HG03378 (cell line): ENCODE measurements at regions not wholly inside any gene's neighbourhood (a gene's known extent, or its start where the extent isn't known, plus 50 kb on each side); places are given as distances from the start of the nearest gene placed in this dataset.

Source experiments
- ATAC-seq: cut with Tn5 transposase; IDR thresholded peaks from one replicate; pipeline ENCODE4 v1.9.1; 2021; ENCODE audit warnings: mild to moderate bottlenecking, moderate library complexity; ENCODE audit not compliant: unreplicated experiment

GRCh38 chr11:25943777-25944661 is 387.9 kb upstream of the ANO3 start:
- ATAC-seq = no peak

- no peak for ATAC-seq
Observed at GRCh38 chr11:25949918-25950317, 382.0 kb upstream of the ANO3 start.

DNA sequence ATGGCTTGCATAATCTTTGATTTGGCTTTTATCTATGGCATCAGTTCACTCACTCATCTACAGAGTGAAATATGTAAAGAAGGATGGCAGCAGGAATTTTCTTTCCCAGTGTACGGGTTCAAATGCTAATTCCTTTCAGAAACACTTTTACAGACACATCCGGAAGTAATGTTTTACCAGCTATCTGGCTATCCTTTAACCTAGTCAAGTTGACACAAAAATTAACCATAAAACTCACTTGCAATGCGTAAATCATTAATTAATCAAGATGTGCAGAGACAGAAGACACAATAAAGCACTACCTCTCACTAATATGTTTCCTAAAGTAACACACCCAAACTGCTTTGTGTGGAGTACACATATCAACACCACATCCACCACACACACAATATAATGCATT is 378.9 kb upstream of the ANO3 start:
- no peak for ATAC-seq

DNA sequence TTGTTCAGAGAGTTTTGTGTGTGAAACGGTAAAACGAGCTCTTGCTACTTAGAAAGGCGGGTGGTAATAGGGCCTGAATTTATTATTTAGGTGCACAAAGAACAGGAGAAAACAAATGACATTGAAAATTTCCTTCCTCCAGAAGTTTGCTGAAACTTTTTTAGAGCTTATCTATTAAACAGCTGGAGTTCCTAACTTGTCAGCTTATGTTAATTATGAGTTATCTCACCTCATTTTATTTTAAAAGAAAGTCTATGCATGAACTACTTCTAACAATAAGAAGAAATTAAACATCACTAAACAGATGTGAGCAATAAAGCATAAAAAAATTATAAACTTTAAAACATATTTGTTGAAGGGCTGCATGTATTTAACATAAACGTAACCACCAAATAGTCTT is 373.9 kb upstream of the ANO3 start:
- no peak for ATAC-seq

DNA sequence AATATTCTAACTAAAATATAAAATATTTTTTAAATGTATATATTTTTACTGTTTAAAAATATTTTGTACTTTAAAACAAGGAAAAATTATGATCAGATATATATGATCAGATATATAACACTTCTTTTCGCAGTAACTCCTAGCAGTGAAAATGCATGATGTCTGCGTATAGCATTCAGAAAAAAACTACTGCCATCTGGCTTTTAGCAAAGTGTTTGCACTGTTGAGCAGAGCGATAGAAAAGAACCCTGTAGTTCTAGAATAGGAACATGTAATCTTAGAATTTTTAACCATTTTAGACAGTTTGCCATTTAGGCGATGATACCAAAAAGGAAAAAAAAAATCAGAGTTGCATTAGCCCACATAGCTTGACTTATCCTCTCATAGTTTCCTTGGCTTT is 370.4 kb upstream of the ANO3 start:
- no peak for ATAC-seq

DNA sequence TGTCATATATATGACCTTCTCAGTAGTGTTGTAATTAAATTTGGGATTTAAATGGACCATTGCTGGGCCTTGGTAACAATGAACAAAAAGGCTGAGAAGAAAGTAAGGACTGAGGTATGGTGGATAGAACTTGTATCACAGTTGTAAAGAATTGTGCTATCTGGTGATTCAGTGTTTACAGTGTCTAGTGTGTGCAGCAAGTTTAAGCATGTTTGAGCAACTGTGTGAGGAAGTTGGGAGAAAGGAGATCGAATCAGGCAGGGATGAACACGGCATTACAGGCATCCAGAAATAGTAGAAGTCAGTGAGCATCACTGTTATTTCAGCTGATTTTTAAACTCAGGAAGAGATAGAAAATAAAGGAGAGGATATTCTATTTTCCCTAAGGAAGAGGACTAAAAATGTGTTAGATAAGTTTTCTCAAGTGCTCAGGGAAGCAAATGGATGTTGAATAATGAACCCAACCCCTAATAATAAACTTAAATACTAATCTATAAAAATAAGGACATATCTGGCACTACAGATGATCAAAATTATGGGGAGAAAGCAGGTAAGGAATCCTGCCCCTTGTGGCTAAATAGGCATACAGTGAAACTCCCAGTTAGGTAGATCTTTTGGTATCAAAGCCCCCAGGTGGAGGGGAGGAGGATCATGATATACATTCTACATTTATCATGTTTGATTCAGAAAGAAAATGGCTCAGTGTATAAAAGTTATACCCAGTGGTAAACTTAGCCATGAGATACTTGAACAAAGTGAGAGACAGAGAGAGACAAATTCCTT is 361.0 kb upstream of the ANO3 start:
- no peak for ATAC-seq

GRCh38 chr11:25980091-25980490 is 351.8 kb upstream of the ANO3 start:
- no peak for ATAC-seq

DNA sequence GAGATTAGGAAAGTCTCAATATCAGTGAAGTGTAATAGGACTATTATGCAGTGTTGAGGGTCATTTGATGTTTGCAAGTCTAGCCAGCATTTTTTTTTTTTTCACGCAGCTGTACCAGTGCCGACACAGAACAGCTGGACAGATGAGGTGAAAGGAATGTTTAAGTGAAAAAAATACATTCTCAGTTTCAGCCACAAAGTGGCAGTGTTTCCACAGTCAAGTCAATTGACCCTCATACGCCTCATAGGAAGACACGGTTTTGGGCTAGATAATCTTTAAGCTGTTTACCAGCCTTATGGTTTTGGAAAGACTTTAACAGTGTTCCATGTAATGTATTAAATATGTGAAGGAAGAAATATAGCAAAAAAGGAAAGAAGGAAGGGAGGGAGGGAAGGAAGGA is 349.9 kb upstream of the ANO3 start:
- peak; percentile 97 for ATAC-seq

DNA sequence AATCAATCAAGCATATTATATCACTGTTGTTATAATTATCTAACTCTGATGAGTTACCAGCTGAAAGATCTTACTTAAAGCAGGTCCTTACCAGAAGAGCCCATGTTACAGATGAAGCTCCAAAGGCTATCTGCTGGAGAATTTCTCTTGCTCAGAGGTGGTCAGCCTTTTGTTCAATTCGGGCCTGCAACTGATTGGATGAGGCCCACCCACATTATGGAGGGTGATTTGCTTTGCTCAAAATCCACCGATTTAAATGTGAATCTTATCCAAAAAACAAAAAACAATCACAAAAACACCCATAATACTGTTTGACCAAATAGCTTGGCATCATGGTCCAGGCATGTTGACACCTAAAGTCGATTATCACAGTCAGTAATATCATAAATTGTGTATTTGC is 348.6 kb upstream of the ANO3 start:
- no peak for ATAC-seq

GRCh38 chr11:25988178-25988577 is 343.8 kb upstream of the ANO3 start:
- ATAC-seq = no peak

DNA sequence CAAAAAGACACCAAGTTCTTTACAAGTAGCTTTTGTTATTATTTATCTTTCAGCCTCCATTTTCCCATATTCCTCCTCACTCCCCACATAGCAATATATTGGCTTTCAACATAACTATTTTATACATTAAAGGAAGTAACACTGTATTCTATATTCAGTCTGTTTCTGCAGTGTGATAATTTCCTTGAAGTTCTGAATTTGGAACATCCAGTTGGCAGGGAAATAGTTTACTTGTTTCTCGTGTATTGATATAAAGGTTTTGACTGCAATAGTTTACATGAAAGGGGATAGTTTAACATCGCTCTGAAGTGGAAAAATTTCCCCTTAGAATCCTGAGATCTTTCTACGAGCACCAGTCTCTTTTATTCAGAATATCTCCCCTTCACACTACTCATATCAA is 341.5 kb upstream of the ANO3 start:
- no peak for ATAC-seq

DNA sequence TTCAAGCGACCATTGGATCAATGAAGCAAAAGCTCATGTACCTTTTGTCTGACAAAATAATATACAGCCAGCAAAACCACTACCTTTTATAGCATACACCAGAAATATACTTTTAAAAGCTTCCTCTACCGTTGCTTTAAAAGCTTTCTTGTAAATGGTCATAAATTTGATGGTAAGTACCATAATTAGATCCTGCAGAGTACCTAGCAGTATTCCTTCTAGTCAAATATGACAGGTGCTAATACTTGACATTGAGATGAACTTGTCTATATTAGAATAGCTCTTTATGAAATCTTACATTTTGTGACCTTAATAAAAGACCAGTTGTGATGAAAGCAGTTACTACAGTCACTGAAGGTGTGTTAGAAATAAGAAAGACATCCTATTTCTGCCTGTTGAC is 340.5 kb upstream of the ANO3 start:
- no peak for ATAC-seq

DNA sequence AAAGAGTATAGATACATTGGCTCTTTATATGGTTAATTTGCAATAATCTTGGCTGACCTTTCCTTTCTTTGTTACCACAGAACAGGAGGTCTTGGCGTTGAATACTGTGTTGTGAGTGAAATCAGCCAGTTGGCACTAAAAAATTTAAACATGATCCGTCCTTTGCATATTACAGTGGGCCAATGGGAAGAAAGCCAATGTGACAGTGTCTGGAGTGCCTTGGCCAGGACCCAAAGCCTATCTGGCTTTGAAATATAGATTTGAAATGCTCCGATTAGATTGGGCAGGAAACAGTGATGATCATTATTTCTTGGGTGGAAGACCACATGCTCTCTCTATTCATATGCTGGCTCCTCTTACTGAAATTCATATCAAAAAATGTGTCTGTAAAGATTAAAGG is 339.6 kb upstream of the ANO3 start:
- ATAC-seq = no peak

DNA sequence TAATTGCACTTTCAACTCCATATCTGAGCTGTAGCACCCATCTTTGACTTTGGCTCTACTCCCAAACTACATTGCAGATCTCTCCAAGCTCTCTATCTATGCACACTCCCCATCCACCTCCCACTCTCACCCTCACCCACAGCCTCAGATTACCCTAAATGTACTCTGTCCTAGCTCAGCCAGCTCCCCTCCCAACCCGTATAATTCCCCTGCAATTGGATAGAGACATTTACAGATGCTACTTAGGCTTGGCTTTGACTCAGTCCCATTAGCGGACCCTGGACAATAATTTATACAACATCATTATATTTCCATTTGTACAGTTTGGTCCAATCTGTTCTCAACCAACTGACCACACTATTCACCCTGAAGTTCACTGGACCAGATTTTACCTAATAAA is 338.9 kb upstream of the ANO3 start:
- no peak for ATAC-seq

GRCh38 chr11:26011474-26011873 is 320.5 kb upstream of the ANO3 start:
- ATAC-seq = no peak

DNA sequence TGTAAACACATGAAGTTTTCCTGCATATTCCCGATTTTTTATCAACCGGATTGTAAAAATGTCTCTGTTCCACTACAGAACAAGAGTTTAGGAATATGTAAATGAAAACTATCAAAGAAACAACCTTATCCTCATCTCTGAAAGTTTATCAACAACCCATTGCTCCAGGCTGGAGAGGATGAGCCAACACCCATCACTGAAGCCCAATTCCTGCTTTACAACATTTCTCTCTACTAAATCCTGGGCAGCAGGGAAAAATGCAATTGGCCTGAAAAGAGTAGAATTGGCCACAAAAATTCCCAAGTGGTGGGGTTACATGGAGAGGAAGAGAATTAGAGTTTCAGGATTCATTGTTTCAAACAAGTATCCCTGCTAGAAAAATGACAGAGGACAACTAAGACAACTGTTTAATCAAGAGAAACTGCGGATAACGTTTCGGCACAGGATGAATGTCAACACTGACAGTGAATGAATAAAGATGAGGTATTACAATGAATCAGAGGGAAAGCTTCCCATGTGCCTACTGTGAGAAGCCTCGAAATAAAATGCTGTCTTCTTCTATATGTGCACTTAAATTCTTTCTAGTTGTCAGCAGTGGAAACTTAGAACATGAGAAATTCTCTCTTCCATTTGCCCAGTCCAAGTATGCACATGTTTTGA is 317.3 kb upstream of the ANO3 start:
- ATAC-seq = no peak

DNA sequence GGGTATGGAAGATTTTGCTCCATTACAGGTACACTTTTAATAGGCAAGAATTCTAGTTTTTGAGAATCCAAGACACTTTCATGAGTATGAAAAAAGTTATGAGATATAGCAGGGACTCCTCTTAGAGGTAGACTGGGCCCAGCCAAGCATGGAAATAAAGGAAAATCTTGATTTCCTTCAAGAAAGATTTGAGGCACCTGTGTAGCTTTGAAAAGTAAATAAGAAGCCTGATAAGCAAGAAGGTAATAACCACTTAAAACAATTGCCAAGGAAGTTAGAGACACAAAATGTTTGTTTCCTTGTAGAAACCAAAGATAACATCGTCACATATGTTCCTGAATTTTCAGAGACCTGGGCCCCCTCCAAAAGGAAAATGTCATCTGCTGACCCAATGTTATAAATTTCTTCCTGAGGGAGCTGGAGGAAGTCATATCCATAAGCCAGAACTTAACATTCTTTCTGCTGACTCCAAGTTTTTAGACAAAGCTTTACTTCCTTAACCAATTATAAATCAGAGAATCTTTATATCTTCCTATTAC is 314.5 kb upstream of the ANO3 start:
- ATAC-seq = no peak

- no peak for ATAC-seq
Observed at GRCh38 chr11:26017903-26018302, 314.0 kb upstream of the ANO3 start.

DNA sequence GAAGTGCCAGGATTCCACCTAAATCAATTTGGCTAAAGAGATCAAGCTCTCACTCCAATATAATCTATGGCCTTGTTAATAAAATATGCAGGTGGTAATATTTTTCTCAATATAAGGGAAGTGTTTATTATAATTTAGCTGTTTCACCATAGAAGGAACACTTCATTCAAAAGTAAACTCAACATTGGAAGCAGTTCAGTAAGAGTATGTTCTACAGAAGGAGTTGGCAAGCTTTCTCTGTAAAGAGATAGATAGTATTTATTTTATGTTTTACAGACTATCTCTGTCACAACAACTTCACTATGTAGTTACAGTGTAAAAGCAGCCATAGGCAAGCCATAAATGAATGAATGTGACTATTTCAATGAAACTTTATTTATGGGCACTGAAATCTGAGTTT is 313.6 kb upstream of the ANO3 start:
- ATAC-seq = no peak

- no peak for ATAC-seq
Observed at GRCh38 chr11:26019386-26019785, 312.5 kb upstream of the ANO3 start.

DNA sequence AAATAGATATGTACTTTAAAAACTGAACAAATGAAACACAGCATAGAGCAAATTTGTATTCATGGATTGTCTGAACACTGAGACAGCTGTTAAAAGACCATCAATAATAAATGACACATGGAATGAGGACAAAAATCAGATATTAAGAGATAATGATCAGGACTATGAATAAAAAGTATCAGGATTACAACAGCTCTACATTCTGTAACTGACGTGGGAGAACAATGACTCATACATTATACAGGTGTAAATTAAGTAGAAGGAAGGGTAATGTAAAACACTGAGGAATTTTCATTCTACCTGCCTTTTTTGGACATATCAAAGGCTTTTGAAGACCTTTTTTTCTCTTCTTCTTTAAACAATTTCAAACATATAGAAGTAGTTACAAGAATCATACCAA is 310.9 kb upstream of the ANO3 start:
- ATAC-seq = no peak

DNA sequence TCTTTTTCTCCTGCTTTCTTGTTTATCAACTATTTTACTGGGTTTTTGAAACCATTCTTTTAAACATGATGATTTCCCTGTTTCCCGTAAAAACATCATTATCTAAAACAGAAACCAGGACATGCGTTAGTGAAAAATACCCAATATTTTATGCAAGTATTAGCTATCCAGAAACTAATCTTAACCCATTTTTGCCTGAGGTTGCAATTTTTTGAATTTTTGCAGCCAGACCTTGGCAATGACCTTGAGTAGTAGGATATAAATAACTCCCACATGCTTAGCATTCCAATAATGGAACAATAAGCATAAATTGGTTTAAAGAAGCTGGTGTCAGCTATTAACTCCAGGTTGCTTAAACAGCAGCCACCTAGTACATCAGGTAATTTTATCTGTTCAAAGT is 308.9 kb upstream of the ANO3 start:
- ATAC-seq = no peak
